ENCODE measurements at regions not wholly inside any gene's neighbourhood (a gene's known extent, or its start where the extent isn't known, plus 50 kb on each side); places are given as distances from the start of the nearest gene placed in this dataset.

DNA sequence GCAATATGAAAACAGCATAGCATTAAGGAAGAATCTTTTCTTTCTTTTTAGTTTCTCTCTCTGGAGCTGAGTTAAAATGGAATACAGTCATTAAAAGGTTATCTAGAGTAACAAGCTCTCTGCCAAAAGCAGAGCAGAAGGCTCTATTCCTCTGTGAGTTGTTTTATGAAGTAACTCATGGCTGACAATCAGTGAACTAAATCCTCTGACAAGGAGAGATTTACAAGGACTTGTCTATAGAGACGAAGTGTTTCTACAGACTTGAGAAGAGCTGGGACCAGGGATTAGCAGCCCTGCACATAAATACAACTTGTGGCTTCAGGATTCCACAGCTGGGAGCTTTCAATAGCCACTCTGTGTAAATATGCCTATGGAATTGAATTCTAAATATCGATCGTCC lies 192.5 kb upstream of the RAG2 start:
- no peak for TF ChIP-seq CTCF (IDR thresholded peaks at IDR 0.05)
- peaks cover 0 to 5% (median 0%) of the 10 kb centered on the region in 3 donors for H3K27me3 ChIP-seq (ENCODE audit: insufficient read depth in 3 of 3, low read length in 2 of 3)
- DNase-seq (no peak), ATAC-seq (no peak)
- no peaks in the 10 kb centered on the region for H3K9me3 ChIP-seq
- whole genome bisulfite sequencing, 3 donors, result 42 to 48% (median 43%) methylated on average over 3 of the region's 3 CpGs
- H3K36me3 ChIP-seq (ENCODE audit: insufficient read depth in 1 of 2, low read depth in 1 of 2), result no peaks in the 10 kb centered on the region
- no peaks in the 10 kb centered on the region for H3K4me1 ChIP-seq
- intact Hi-C loops (cut with DNase I), result no loop called here
- no peak overlapping the region for H3K27ac ChIP-seq
- H3K4me3 ChIP-seq, result no peak overlapping the region

DNA sequence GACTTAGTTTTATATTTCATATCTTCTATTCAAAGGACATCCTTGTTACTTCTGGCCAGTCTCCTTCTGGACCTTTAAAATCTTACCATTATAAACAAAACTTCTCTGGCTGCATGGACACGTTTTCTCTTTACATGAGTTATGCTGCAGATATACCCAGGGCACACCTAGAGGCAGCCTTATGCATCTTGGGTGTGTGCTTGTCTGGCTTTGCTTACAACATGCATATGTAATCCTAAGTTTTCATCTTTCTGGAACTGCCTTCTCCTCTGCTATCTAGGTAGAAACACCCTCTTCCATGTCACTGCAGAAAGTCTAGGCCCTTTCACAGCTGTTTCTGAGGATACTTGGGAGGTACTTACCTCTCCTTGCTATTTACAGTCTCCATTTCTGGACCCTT lies 185.8 kb upstream of the RAG2 start:
- no peak for ATAC-seq
- H3K9me3 ChIP-seq, result no peaks in the 10 kb centered on the region
- H3K27me3 ChIP-seq (ENCODE audit: insufficient read depth in 3 of 3, low read length in 2 of 3), result no peaks in the 10 kb centered on the region
- no peak for TF ChIP-seq CTCF (IDR thresholded peaks at IDR 0.05)
- no peak overlapping the region for H3K27ac ChIP-seq
- H3K4me3 ChIP-seq, result no peak overlapping the region
- 43 to 59% (median 58%) methylated on average over 1 of the region's 1 CpG for WGBS, 3 donors
- intact Hi-C loops (cut with DNase I), result no loop called here
- no peaks in the 10 kb centered on the region for H3K36me3 ChIP-seq (ENCODE audit: insufficient read depth in 1 of 2, low read depth in 1 of 2)
- no peaks in the 10 kb centered on the region for H3K4me1 ChIP-seq
- no peak for DNase-seq

GRCh38 chr11:36779791-36780190 lies 181.8 kb upstream of the RAG2 start:
- Histone ChIP-seq H3K36me3 (ENCODE audit: insufficient read depth in 1 of 2, low read depth in 1 of 2) (no peaks in the 10 kb centered on the region), H3K27me3 (ENCODE audit: insufficient read depth in 3 of 3, low read length in 2 of 3) (no peaks in the 10 kb centered on the region), H3K4me1 (no peaks in the 10 kb centered on the region), H3K4me3 (no peak overlapping the region), H3K27ac (no peak overlapping the region), H3K9me3 (no peaks in the 10 kb centered on the region)
- WGBS, 3 donors, result 83 to 91% (median 89%) methylated on average over 3 of the region's 3 CpGs
- intact Hi-C loops (cut with DNase I), result no loop called here
- no peak for TF ChIP-seq CTCF (IDR thresholded peaks at IDR 0.05)
- DNase-seq (no peak), ATAC-seq (no peak)

DNA sequence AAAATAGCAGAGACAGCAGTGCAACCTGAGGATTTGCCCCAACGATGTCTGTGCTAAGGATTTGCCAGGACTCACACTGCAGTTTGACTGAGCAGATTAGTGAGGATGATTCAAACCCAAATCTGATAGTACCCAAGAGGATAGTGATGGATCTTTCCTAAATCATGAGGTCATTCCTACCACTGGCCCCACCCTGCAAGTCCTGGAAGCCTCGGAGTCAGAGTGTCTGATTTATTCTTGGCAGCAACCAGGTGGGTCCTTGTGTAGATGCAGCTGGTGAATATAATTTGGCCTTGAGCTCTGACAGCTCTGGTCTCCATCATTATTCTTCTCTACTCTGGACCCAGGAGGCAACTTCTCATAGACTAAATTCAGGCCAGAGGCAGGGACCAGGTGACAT lies 179.3 kb upstream of the RAG2 start:
- 13 to 30% (median 27%) methylated on average over 2 of the region's 2 CpGs for WGBS, 3 donors
- H3K4me3 ChIP-seq, result no peak overlapping the region
- DNase-seq (no peak), ATAC-seq (no peak)
- H3K27ac ChIP-seq, result no peak overlapping the region
- no peaks in the 10 kb centered on the region for H3K27me3 ChIP-seq (ENCODE audit: insufficient read depth in 3 of 3, low read length in 2 of 3)
- H3K36me3 ChIP-seq (ENCODE audit: insufficient read depth in 1 of 2, low read depth in 1 of 2), result no peaks in the 10 kb centered on the region
- intact Hi-C loops (cut with DNase I), result no loop called here
- no peaks in the 10 kb centered on the region for H3K9me3 ChIP-seq
- H3K4me1 ChIP-seq, result no peaks in the 10 kb centered on the region
- TF ChIP-seq CTCF (IDR thresholded peaks at IDR 0.05), result no peak

GRCh38 chr11:36775756-36776155 lies 177.7 kb upstream of the RAG2 start:
- H3K9me3 ChIP-seq, result no peaks in the 10 kb centered on the region
- H3K27me3 ChIP-seq (ENCODE audit: insufficient read depth in 3 of 3, low read length in 2 of 3), result peaks cover 0 to 1% (median 0%) of the 10 kb centered on the region in 3 donors
- WGBS, 3 donors, result 80 to 83% (median 81%) methylated on average over 2 of the region's 2 CpGs
- no peak for ATAC-seq
- no peak overlapping the region for H3K4me3 ChIP-seq
- DNase-seq, result no peak
- no peak for TF ChIP-seq CTCF (IDR thresholded peaks at IDR 0.05)
- intact Hi-C loops (cut with DNase I), result no loop called here
- no peak overlapping the region for H3K27ac ChIP-seq
- H3K4me1 ChIP-seq, result no peaks in the 10 kb centered on the region
- H3K36me3 ChIP-seq (ENCODE audit: insufficient read depth in 1 of 2, low read depth in 1 of 2), result no peaks in the 10 kb centered on the region

Data from psoas muscle (tissue), 7 donors.